ENCODE measurements at regions not wholly inside any gene's neighbourhood (a gene's known extent, or its start where the extent isn't known, plus 50 kb on each side); places are given as distances from the start of the nearest gene placed in this dataset.

- no peak overlapping the region for H3K4me3 Mint-ChIP-seq
- no peak for DNase-seq (ENCODE audit: low read depth, low spot score)
- H3K27me3 Mint-ChIP-seq (ENCODE audit: low read depth): no peaks in the 10 kb centered on the region
- TF ChIP-seq CTCF (conservative IDR thresholded peaks at IDR 0.05): no peak
- no peaks in the 10 kb centered on the region for H3K4me1 Mint-ChIP-seq
- H3K36me3 Mint-ChIP-seq (ENCODE audit: low read depth): peaks cover 3% of the 10 kb centered on the region
- H3K27ac Mint-ChIP-seq (ENCODE audit: unreplicated experiment): no peak overlapping the region
- peaks cover 12% of the 10 kb centered on the region for H3K9me3 Mint-ChIP-seq
These were observed 970.7 kb upstream of the FBXO33 start for GRCh38 chr14:40402957-40403356.

- H3K36me3 Mint-ChIP-seq (ENCODE audit: low read depth): no peaks in the 10 kb centered on the region
- no peaks in the 10 kb centered on the region for H3K27me3 Mint-ChIP-seq (ENCODE audit: low read depth)
- TF ChIP-seq CTCF (conservative IDR thresholded peaks at IDR 0.05): no peak
- no peak overlapping the region for H3K4me3 Mint-ChIP-seq
- H3K4me1 Mint-ChIP-seq: no peaks in the 10 kb centered on the region
- no peaks in the 10 kb centered on the region for H3K9me3 Mint-ChIP-seq
- no peak for DNase-seq (ENCODE audit: low read depth, low spot score)
- no peak overlapping the region for H3K27ac Mint-ChIP-seq (ENCODE audit: unreplicated experiment)
These were observed 966.7 kb upstream of the FBXO33 start for GRCh38 chr14:40398981-40399380.

- no peak for DNase-seq (ENCODE audit: low read depth, low spot score)
- Mint-ChIP-seq H3K9me3 (no peaks in the 10 kb centered on the region), H3K4me3 (no peak overlapping the region), H3K4me1 (no peaks in the 10 kb centered on the region), H3K27me3 (ENCODE audit: low read depth) (no peaks in the 10 kb centered on the region), H3K27ac (ENCODE audit: unreplicated experiment) (no peak overlapping the region), H3K36me3 (ENCODE audit: low read depth) (no peaks in the 10 kb centered on the region)
- no peak for TF ChIP-seq CTCF (conservative IDR thresholded peaks at IDR 0.05)
These were observed 962.6 kb upstream of the FBXO33 start for GRCh38 chr14:40394634-40395340.

- Mint-ChIP-seq H3K4me3 (no peak overlapping the region), H3K36me3 (ENCODE audit: low read depth) (no peaks in the 10 kb centered on the region), H3K27me3 (ENCODE audit: low read depth) (no peaks in the 10 kb centered on the region), H3K9me3 (no peaks in the 10 kb centered on the region), H3K27ac (ENCODE audit: unreplicated experiment) (no peak overlapping the region), H3K4me1 (no peaks in the 10 kb centered on the region)
- no peak for DNase-seq (ENCODE audit: low read depth, low spot score)
- no peak for TF ChIP-seq CTCF (conservative IDR thresholded peaks at IDR 0.05)
These were observed 960.9 kb upstream of the FBXO33 start for GRCh38 chr14:40393143-40393542.

- Mint-ChIP-seq H3K27me3 (ENCODE audit: low read depth) (no peaks in the 10 kb centered on the region), H3K9me3 (no peaks in the 10 kb centered on the region), H3K27ac (ENCODE audit: unreplicated experiment) (no peak overlapping the region), H3K4me1 (no peaks in the 10 kb centered on the region), H3K36me3 (ENCODE audit: low read depth) (no peaks in the 10 kb centered on the region), H3K4me3 (no peak overlapping the region)
- no peak for TF ChIP-seq CTCF (conservative IDR thresholded peaks at IDR 0.05)
- no peak for DNase-seq (ENCODE audit: low read depth, low spot score)
These were observed 954.2 kb upstream of the FBXO33 start for GRCh38 chr14:40386433-40386832.

Data from neural crest cell (in vitro differentiated cells).